ENCODE measurements at regions not wholly inside any gene's neighbourhood (a gene's known extent, or its start where the extent isn't known, plus 50 kb on each side); places are given as distances from the start of the nearest gene placed in this dataset.
A peak's percentile ranks its signal among the peaks of the same experiment; 100 is the strongest.

DNA sequence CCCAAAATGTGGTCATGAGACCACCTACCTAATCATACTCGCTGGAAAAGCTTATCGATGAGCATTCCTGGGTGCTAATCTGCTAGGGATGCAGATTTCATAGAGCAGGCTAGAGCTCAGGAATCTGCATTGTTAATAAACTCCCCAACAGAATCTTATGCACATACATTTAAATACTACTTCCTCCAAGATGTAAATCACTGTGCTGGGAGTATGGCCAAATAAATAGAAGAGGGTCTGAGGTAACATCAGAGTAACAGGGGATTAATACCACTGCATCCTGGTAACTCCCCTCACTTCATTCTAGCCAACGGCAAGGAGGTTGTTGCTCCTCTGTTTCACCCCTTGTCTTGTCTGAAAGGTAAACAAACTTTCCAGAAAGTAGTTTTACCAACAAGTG is 118.3 kb upstream of the SEMA6D start:
- H3K27ac Mint-ChIP-seq = peak overlapping the region; percentile 53
- Histone ChIP-seq H3K4me1 (ENCODE audit: control insufficient read depth, insufficient read depth, low read length) (peaks cover 14% of the 10 kb centered on the region), H3K27me3 (ENCODE audit: control insufficient read depth, insufficient read depth, low read length, poor library complexity, severe bottlenecking) (no peaks in the 10 kb centered on the region), H3K36me3 (ENCODE audit: control insufficient read depth, insufficient read depth, low read length) (no peaks in the 10 kb centered on the region), H3K9ac (ENCODE audit: extremely low read depth, low read length, poor library complexity, severe bottlenecking) (no peak overlapping the region), H3K9me3 (ENCODE audit: control insufficient read depth, low read length) (peaks cover 10% of the 10 kb centered on the region), H3K4me3 (ENCODE audit: low read length) (no peak overlapping the region), H3K27ac (ENCODE audit: low read depth, low read length) (no peak overlapping the region)
- no peak for DNase-seq
- H3K4me3 Mint-ChIP-seq = no peak overlapping the region
- H3K27me3 Mint-ChIP-seq (ENCODE audit: insufficient read depth) = no peaks in the 10 kb centered on the region
- peaks cover 16% of the 10 kb centered on the region for H3K4me1 Mint-ChIP-seq
- TF ChIP-seq, protein P1, sequence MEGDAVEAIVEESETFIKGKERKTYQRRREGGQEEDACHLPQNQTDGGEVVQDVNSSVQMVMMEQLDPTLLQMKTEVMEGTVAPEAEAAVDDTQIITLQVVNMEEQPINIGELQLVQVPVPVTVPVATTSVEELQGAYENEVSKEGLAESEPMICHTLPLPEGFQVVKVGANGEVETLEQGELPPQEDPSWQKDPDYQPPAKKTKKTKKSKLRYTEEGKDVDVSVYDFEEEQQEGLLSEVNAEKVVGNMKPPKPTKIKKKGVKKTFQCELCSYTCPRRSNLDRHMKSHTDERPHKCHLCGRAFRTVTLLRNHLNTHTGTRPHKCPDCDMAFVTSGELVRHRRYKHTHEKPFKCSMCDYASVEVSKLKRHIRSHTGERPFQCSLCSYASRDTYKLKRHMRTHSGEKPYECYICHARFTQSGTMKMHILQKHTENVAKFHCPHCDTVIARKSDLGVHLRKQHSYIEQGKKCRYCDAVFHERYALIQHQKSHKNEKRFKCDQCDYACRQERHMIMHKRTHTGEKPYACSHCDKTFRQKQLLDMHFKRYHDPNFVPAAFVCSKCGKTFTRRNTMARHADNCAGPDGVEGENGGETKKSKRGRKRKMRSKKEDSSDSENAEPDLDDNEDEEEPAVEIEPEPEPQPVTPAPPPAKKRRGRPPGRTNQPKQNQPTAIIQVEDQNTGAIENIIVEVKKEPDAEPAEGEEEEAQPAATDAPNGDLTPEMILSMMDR (conservative IDR thresholded peaks at IDR 0.05) = no peak
- WGBS, 2 experiments (ENCODE audit: insufficient coverage in 1 of 2, insufficient read length in 1 of 2) = 80 to 82% methylated on average over 1 to 3 of the region's 3 CpGs
- H3K9me3 Mint-ChIP-seq = peaks cover 5% of the 10 kb centered on the region
- peaks cover 2% of the 10 kb centered on the region for H3K36me3 Mint-ChIP-seq (ENCODE audit: low read depth)

DNA sequence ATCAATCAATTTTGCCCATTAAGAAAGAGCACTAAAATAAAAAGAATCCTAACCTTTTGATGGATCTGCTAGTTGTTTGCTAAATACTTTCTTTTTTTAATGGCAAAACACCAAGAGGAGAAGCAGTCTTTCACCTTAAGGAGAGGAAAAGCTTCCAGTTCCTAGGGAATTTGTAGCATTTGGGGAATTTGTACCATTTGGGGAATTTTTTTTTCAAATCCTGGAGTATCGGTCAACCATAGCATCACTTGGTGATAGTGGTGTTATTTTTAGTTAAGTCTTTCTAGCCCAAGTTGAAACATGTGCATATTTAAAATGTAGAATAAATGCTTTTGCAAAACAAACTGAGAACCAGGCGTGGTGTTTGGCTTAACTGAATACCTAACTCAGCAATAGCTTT is 117.5 kb upstream of the SEMA6D start:
- H3K36me3 ChIP-seq (ENCODE audit: control insufficient read depth, insufficient read depth, low read length) = no peaks in the 10 kb centered on the region
- Mint-ChIP-seq H3K4me1 (peaks cover 16% of the 10 kb centered on the region), H3K27me3 (ENCODE audit: insufficient read depth) (no peaks in the 10 kb centered on the region)

DNA sequence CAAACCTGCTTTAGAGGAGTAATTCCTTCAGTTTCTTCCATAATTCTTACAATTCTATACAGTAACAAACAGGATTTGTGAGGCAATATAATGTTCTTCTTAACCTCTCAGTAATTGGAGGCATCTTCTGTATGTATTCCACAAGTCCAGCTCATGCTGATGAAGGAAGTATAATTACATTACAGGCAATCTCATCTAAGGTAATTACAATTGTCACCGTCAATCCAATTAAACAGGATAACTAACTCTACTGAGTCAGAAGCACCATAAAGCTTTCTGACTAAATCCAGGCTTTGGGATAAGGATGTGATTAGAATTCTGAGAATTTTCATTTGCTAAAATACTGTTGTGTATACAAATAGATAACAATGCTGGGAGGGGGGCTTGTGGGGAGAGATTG is 115.2 kb upstream of the SEMA6D start:
- H3K9me3 ChIP-seq (ENCODE audit: control insufficient read depth, low read length) = no peaks in the 10 kb centered on the region
- DNase-seq = no peak
- Mint-ChIP-seq H3K27me3 (ENCODE audit: insufficient read depth) (no peaks in the 10 kb centered on the region), H3K9me3 (no peaks in the 10 kb centered on the region), H3K4me1 (peaks cover 16% of the 10 kb centered on the region), H3K27ac (no peak overlapping the region), H3K4me3 (no peak overlapping the region), H3K36me3 (ENCODE audit: low read depth) (no peaks in the 10 kb centered on the region)
- TF ChIP-seq, protein P1 (conservative IDR thresholded peaks at IDR 0.05) = no peak
- no peaks in the 10 kb centered on the region for H3K36me3 ChIP-seq (ENCODE audit: control insufficient read depth, insufficient read depth, low read length)
- peaks cover 14% of the 10 kb centered on the region for H3K4me1 ChIP-seq (ENCODE audit: control insufficient read depth, insufficient read depth, low read length)
- WGBS, 2 experiments (ENCODE audit: insufficient coverage in 1 of 2, insufficient read length in 1 of 2) = no CpG with 5 or more reads among the region's 1 CpG
- H3K9ac ChIP-seq (ENCODE audit: extremely low read depth, low read length, poor library complexity, severe bottlenecking) = no peak overlapping the region
- no peaks in the 10 kb centered on the region for H3K27me3 ChIP-seq (ENCODE audit: control insufficient read depth, insufficient read depth, low read length, poor library complexity, severe bottlenecking)
- H3K4me3 ChIP-seq (ENCODE audit: low read length) = no peak overlapping the region
- no peak overlapping the region for H3K27ac ChIP-seq (ENCODE audit: low read depth, low read length)

More for the DNA sequence above, 117.5 kb upstream of the SEMA6D start:
- H3K27ac ChIP-seq (ENCODE audit: low read depth, low read length) = no peak overlapping the region
- TF ChIP-seq, protein P1 (conservative IDR thresholded peaks at IDR 0.05) = no peak
- H3K9me3 ChIP-seq (ENCODE audit: control insufficient read depth, low read length) = peaks cover 10% of the 10 kb centered on the region
- H3K27me3 ChIP-seq (ENCODE audit: control insufficient read depth, insufficient read depth, low read length, poor library complexity, severe bottlenecking) = no peaks in the 10 kb centered on the region
- no peak overlapping the region for H3K4me3 ChIP-seq (ENCODE audit: low read length)
- H3K9me3 Mint-ChIP-seq = peaks cover 5% of the 10 kb centered on the region
- H3K36me3 Mint-ChIP-seq (ENCODE audit: low read depth) = peaks cover 2% of the 10 kb centered on the region
- H3K9ac ChIP-seq (ENCODE audit: extremely low read depth, low read length, poor library complexity, severe bottlenecking) = no peak overlapping the region
- peaks cover 14% of the 10 kb centered on the region for H3K4me1 ChIP-seq (ENCODE audit: control insufficient read depth, insufficient read depth, low read length)
- 89 to 90% methylated on average over 1 to 2 of the region's 2 CpGs for WGBS, 2 experiments (ENCODE audit: insufficient coverage in 1 of 2, insufficient read length in 1 of 2)
- DNase-seq = no peak
- no peak overlapping the region for H3K27ac Mint-ChIP-seq
- no peak overlapping the region for H3K4me3 Mint-ChIP-seq
